Loucy (cell line): ENCODE measurements at regions not wholly inside any gene's neighbourhood (a gene's known extent, or its start where the extent isn't known, plus 50 kb on each side); places are given as distances from the start of the nearest gene placed in this dataset.

Source experiments
- CTCF ChIP-seq: fragments of 200-600 bp; sonication (generic); conservative IDR thresholded peaks from 2 replicates; pipeline ENCODE4 v1.5.1; 2014; ENCODE audit warnings: mild to moderate bottlenecking, antibody characterized with exemption, low read length
- EZH2phosphoT487 ChIP-seq: fragments of 200-600 bp; IDR thresholded peaks from 2 replicates; pipeline ENCODE4 v1.6.1; 2018; ENCODE audit warnings: antibody characterized with exemption, mild to moderate bottlenecking, moderate library complexity, borderline replicate concordance

- no peak for TF ChIP-seq CTCF
- no peak for TF ChIP-seq EZH2phosphoT487
Measured at GRCh38 chr3:70744536-70744935, 432.1 kb upstream of the MDFIC2 start.
